HPDE6-E6E7 (cell line): ENCODE measurements at regions not wholly inside any gene's neighbourhood (a gene's known extent, or its start where the extent isn't known, plus 50 kb on each side); places are given as distances from the start of the nearest gene placed in this dataset.
A peak's percentile ranks its signal among the peaks of the same experiment; 100 is the strongest.

Experiments
- DNase-seq: peaks from one replicate; pipeline ENCODE4 v3.0.0; 2011; ENCODE audit warnings: missing footprints; ENCODE audit errors: extremely low spot score

DNA sequence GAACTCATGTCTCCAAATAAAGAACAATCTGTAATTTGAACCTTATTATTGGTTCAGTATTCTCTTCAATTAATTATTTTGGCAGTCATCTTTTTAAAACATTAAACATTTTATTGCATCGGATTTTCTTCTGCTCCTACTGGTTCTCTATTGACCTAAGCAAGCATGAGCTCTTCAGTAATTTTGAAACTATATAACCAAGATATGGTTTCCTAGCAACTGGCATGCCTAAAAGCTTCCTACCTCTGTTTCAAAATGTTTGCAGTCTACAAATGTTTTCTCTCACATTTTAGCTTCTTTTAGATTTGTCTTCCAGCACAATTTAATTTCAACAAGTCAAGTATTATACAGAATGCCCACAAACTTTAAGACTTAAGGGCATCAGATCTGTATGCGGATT, 371.3 kb downstream of the GPM6A start:
- DNase-seq: no peak

DNA sequence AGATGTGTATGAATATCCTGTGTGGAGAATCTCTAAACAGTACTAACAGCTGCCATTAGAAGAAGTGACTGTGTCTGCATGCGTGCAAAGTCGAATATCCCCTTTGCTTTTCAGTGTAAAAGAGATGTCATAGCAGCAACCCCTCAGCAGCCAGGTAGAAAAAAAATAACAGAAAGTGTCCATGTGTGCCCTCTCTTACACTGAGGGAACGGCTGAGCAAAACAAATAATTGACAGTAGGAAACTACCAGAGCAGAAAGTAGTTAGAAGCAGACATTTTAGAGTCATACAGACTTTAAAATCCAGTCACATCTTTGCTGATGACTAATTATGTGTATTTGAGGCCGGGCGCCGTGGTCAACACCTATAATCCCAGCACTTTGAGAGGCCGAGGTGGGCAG, 370.8 kb downstream of the GPM6A start:
- no peak for DNase-seq

DNA sequence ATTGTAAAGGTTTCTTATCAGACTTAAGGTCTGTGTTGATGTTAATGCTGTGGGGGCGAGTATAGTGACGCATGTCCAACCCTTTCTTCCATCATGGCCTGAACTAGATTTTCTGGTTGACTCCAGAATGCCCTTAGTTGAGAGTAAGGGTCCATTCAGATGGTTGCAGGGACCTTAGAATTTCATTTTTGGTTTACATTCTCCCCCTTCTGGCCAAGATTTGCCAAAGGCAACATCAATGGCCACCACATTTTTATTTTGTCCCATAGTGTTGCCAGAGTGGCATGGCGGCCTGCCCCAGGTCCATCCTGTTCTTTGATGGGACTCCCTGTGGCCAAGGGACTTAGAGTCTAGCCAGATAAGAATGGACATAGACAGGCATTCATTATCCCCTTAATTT, 368.5 kb downstream of the GPM6A start:
- DNase-seq: no peak

DNA sequence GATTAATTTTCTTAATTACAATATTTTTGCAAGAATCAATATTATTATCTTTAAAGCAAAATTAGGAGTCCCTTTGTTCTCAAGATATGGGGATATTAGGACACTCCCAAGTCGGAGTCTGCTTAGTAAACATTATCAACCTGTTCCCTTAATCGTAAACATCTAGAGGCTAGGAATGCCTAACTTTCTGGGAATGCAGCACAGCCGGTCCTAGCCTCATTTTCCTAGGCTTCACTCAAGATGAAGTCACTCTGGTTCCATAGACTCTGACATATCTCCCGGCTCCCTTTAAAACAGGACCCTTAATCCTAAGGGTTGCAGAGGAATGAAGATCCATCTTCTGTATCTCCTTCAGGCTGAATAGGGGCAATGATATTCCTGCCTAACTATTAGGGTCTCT, 367.6 kb downstream of the GPM6A start:
- no peak for DNase-seq

DNA sequence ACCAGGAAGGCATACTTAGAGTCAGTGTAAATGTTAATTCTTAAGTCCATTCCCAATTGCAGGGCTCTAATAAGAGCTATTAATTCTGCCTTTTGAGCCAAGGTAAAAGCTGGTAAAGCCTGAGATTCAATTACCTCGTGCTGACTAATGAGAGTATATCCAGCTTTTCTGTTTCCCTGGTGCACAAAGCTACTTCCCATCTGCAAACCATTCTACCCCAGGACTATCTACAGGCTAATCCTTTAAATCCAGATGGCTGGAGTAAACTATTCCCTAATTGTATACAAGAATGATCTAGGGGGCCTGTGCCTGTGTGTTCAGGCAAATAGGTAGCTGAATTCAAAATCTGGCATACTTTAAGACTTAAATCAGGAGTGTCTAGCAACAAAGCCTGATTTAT, 365.0 kb downstream of the GPM6A start:
- DNase-seq: no peak

DNA sequence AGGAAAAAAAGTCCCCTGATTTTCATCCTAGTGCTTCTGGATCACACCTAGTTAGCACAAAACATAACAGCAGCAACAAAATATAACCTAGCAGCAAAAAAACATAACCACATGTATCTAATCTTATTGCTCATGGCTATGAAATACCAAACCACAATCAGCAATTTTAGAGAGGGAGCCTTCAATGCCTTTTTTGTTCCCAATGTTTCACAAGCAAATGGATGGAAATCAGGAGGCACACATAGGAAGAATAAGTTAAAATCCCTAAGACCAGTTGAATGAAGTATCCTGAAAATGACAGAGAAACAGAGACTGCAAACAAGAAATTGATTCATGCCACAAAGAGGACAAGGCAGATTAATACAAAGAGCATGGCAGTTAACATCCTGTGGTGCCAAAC, 361.6 kb downstream of the GPM6A start:
- no peak for DNase-seq

DNA sequence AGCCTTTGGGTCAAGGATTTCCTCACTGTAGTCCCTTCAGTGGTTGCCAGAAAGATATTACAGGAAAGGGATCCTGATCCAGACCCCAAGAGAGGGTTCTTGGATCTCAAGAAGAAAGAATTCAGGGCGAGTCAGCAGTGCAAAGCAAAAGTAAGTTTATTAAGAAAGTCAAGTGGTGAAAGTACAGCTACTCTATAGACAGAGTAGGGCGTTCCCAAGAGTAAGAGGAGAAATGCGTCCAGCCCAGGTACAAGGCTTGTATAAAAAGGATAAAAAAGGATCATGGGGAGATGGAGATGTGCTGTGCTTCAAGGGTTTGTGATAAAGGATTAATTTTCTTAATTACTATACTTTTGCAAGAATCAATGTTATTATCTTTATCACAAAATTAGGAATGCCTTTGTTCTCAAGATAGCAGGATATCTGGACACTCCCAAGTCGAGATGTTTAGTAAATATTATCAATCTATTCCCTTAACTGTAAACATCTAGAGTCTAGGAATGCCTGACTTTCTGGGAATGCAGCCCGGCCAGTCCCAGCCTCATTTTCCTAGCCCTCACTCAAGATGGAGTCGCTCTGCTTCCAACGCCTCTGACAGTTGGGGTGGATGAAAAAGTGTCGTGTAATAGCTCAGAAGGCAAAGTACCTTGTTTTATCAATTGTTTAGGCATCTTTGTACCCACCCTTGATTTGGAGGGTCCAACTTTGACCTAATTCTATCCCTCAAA, 360.7 kb downstream of the GPM6A start:
- DNase-seq: no peak

DNA sequence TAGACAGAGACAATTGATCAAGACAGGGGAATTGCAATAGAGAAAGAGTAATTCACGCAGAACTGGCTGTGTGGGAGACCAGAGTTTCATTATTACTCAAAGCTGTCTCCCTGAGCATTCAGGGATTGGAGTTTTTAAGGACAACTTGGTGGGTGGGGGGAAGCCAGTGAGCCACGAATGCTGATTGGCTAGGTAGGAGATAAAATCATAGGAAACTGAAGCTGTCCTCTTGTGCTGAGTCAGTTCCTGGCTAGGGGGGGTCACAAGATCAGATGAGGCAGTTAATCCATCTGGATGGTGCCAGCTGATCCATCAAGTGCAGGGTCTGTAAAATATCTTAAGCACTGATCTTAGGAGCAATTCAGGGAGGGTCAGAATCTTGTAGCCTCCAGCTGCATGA, 358.6 kb downstream of the GPM6A start:
- DNase-seq: no peak

DNA sequence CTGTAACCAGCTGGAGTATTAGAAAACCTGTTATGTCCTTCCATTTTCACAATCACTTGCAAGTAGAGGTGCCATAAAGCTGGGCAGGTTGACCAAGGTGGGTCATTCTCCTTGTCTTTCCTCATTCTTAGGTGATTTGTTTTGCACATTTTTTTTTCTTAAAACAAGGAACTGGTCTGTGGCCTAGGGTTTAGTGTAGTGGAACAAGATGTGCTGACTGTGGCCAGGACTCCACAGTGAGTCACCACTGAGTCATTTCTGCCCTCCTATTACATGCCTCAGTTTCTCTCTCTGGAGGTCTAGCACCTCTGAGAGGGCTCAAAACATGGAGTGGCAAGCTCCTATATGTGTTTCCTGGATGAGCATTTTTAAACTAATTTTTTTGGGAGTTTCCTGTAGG, 355.9 kb downstream of the GPM6A start:
- no peak for DNase-seq

DNA sequence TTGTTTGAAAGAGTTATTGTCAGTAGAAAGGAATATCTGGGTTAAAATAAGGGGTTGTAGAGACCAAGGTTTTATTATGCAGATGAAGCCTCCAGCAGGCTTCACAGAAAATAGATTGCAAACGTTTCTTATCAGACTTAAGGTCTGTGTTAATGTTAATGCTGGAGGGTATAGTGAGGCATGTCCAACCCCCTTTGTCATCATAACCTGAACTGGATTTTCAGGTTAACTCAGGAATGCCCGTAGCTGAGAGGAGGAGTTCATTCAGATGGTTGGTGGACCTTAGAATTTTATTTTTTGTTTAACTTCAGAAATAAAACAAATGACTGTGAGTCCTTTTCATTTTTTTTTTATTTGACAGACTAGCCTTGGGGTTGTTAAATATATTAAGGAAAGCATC, 354.1 kb downstream of the GPM6A start:
- DNase-seq: no peak

DNA sequence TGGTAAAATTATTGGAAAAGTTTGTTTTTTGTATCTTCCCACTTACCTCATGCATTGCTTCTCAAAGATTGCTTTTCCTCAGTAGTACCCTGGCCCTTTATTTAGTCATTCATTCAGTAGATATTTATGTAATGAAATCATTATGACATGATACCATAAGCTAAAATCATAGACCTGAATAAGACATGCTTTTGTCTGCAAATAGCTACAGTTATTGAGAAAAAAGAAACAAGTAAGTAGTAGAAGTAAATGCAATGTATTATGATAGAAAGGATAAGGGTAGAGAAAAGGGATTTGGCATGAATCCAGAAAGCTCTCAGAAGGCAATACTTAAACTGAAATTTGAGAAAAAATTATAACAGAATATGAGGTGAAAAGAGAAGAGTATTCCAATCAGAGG, 352.5 kb downstream of the GPM6A start:
- DNase-seq: no peak

DNA sequence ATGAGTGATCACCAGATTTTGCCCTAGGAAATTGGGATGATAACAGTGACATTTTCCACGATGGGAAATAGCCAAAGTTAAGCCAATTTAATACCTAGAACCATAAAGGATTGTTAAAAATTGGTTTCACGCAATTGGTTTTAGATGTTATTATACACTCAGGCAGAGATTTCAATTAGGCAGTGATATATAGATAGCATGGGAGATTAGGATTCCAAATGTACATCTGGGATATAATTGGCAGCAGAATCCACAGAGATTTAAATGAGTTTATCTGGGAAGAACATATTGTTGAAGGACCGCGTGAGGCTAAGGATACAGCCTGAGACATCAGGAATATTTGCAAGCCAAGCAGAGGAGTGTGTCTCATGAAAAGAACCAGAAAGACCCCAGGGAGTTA, 351.6 kb downstream of the GPM6A start:
- no peak for DNase-seq

DNA sequence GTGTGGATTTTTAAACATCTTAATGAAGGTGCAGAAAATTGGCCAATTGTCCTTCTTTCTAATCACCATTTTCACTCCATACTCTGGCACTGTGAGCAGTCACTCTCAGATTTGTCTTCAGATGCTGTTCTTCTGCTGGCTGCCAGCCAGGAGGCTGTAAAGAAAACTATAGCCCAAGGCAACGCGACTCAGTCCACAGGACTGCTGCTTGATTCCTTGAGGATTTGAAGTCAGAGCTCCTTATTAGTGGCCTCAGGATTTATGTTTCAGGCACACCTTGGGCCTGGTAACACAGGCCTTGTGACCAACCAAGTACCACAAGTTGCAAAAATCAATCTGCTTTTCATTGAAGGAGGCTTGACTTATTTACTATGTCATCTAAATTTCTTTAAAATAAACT, 342.6 kb downstream of the GPM6A start:
- DNase-seq: no peak

DNA sequence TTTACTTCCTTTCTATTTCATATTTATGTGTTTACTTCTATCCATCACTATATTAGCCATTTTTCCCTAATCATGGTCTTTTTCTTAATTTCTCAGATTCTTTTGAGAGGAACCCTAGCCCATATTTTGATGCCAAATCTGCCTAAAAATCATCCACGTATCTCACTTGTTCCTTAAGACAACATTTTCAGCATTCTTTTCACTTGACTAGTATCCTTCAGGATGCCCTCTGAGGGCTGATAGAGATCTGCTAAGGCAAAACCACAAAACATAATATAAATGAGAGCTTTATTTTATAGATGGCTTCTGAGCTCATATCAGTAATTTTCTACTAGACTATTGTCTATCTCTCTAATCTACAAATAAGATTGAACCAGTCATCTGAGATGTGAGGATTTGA, 341.9 kb downstream of the GPM6A start:
- no peak for DNase-seq

DNA sequence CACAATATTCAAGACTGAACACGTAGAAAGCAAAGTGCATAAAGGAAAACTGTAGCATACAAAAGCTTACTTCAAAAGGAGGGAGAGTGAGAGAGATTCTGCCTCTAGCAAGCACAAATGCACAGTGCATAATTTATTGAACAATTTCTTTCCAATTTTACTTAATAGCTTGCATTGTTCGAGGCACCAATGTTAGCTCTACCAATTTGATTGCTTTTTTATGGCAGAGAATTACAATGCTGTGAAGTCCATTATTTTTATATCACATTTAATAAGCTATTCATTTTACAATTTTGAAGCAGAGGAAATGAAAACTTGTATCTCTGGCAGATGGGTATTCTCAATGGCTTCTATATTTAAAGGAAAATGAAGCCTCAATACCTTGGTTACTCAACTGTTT, 331.7 kb downstream of the GPM6A start:
- DNase-seq: no peak

DNA sequence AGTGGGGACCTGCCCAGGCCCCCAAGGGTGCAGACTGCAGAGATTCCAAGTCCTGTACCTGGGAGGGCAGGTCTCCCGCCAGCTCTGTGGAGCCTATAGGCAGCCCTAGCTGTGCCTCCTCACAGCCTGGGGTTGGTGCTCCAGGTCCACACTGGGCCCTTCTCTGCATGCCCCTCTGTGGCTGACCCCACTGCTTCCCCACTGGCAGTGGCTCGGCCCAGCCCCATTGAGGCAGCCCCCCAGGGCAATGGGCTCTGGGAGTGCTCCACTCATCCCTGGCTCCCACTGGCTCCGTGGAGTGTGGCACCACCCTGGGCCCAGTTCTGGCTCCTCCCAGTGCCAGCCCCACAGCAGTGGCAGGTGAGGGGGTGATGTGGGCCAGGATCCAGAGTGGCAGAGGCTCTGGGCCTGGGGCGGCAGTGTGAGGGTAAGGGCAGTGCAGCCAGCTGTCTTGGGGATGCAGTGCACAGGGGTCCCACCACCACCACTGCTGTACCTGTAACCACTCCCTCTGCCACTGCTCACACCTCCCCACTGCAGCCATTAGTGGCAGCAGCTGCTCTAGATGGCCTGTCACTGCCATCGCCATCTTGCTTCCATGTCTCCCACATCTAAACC, 312.2 kb downstream of the GPM6A start:
- no peak for DNase-seq

DNA sequence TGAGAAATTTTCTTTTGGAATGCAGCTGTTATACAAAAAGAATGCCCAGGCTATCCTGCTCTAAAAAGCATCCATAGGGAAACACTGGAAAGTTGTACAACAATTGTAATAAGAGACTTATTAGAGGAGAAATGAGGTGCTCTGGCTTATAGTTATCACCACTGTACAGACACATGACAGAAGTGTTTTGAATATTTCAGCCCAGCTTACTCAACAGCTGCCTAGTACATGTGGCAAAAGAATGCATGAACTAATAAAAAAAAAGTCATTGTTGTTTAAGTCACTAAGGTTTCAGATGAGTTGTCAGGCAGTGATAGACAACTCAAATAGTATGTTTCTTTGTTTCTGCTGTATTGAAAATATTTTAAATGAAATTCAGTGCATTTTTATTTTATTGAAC, 307.7 kb downstream of the GPM6A start:
- DNase-seq: no peak

DNA sequence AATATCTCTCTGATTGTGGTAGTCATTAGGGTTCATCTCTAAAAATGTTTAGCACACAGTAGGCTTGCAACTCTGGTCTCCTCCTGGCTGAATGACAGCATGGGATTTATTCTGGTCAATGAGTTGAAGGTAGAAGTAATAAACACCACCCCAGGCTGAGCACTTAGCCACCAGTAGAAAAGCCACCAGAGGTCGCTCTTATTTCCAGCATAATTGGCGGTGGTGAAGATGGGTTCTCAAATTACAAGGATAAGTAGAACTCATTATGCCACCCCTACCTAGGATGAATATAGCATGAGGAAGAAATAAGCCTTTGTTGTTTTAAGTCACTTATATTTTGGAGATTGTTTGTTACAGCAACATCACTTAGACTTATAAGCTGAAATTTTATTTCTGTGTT, 302.7 kb downstream of the GPM6A start:
- no peak for DNase-seq

DNA sequence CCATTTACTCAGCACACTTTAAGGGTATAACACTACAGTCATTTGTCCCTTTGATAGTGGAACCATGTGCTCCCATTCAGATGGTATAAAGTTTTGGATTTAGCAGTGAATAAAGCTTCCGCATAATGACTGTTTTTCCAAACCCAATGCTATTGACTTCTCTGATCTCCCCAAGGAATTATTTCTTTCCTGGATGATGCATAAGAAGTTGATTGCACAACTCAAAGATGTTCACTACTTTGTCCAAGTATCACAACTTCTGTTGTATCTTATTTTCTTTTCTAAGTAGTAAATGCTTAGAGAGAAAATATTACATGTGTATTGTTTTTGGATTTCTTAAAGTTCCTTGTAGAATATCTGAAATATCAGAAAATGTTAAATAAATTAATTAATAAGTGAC, 300.2 kb downstream of the GPM6A start:
- no peak for DNase-seq

DNA sequence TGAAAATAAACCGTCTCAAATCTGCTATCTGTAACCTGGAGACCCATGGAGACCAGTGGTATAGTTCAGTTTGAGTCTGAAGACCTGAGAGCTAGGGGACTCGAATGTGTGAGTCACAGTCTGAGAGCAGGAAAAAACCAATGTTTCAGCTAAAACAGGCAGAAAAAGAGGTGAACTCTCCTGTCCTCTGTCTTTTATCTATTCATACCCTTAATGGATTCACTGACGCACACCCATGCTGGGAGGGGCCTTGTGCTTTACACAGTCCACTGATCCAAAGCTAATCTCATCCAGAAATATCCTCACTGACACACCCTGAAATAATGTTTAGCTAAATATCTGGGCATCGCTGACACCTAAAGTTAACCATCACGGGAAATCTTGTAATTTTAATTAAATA, 297.9 kb downstream of the GPM6A start:
- no peak for DNase-seq

DNA sequence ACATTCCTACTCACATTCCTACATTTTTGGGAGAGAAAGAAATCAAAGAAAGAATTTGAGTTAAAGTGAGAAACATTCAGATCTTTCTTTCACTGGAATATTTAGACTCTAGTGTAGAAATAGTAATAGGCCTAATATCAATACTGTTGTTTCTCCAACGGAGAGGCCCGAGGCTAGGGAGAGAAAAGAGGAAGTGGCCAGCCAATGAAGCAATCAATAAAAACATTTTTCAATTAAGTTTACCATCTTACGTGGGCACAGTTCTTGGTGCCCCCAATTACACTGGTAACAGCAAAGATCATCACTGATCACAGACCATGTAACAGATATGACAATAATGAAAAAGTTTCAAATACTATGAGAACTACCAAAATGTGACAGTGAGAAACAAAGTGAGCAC, 281.4 kb downstream of the GPM6A start:
- no peak for DNase-seq

DNA sequence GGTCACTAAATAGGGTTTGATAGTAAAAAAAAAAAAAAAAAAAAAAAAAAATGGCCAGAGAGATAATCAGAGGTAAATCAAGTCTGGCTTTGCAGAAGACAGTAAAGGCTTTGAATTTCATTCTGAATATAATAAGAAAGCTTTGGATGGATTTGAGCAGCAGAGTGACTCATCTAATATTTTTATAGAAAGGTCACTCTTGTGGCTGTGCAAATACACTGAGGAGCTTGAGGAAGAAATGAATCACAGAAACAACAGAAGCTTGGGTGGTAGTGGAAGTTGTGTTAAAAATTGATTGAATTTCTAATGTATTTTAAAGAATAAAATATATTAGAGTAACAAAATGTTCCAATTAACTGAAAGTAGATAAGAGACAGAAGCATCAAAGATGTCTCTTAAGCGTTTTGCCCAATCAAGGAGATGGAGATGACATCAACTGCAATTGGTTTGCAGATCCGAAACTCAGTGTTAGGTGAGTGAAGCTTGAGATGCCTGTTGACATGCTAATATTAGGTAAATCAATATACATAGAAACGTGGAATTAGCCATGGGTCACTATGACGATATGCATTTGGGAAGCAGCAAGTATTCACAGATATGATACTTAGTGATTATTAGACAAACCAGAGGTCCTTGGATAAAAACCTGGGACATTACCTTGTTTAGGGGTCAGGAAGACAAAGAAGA, 280.5 kb downstream of the GPM6A start:
- no peak for DNase-seq

DNA sequence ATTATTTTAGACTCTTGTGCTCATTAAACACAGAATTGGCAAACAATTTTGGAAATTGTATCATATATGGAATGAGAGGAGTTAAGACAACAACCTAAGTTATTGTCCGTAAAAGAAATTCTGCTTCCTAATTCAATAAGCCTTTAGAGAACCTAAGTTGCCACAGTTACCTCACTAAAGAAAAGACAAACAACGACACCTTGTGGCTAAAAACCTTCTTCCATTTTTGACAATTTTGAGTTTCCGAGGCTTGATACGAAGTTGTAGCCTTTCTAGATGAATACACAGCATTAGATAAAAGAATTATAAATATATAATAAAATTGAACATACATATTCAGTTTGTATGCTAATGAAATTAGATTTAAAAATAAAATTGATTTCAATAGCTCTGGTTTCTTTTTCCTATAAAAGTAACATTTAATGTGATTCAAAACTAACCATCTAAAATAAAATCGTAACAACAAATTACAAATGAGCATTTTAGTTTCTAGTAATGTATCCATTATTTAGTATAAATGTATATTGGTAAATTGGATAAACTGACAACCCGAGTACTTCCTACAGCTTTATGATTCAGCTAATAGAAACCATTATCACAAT, 275.1 kb downstream of the GPM6A start:
- DNase-seq: peak; percentile 15
